Gastrocnemius medialis (tissue), 4 donors: ENCODE measurements at regions not wholly inside any gene's neighbourhood (a gene's known extent, or its start where the extent isn't known, plus 50 kb on each side); places are given as distances from the start of the nearest gene placed in this dataset.

Experiments
- ATAC-seq, 2 donors: fragments of 150-250 bp; one replicate each; pipeline ENCODE4 v1.9.1; 2016
- DNase-seq, 2 donors: peaks; one replicate each; pipeline ENCODE4 v3.0.0-alpha.2; 2019
- H3K27ac ChIP-seq, 4 donors: fragments of 200-600 bp; sonication (generic); 1 replicate in 1 of 4; 2 replicates in 3 of 4; pipeline ENCODE4 v1.5.1; 2016 to 2018; ENCODE audit warnings: mild to moderate bottlenecking in 2 of 4, moderate library complexity in 1 of 4
- H3K27me3 ChIP-seq, 3 donors: fragments of 200-600 bp; sonication (generic) in 2 of 3; 1 replicate in 1 of 3; 2 replicates in 2 of 3; pipeline versions ENCODE4 v1.5.1 to v1.6.0; 2016 to 2019; ENCODE audit warnings: mild to moderate bottlenecking in 1 of 3, moderate library complexity in 1 of 3
- H3K36me3 ChIP-seq, 2 donors: fragments of 200-600 bp; sonication (generic) in 1 of 2; one replicate each; pipeline ENCODE4 v1.5.1; 2017 to 2018
- H3K4me1 ChIP-seq, 2 donors: fragments of 200-600 bp; sonication (generic) in 1 of 2; one replicate each; pipeline ENCODE4 v1.5.1; 2016 to 2017; ENCODE audit warnings: mild to moderate bottlenecking in 2 of 2
- H3K4me3 ChIP-seq, 4 donors: fragments of 200-600 bp; sonication (generic) in 3 of 4; 1 replicate in 1 of 4; 2 replicates in 3 of 4; pipeline ENCODE4 v1.5.1; 2016 to 2019; ENCODE audit warnings: mild to moderate bottlenecking in 2 of 4
- H3K9me3 ChIP-seq, 3 donors: fragments of 200-600 bp; sonication (generic) in 2 of 3; 1 replicate in 1 of 3; 2 replicates in 2 of 3; pipeline ENCODE4 v1.5.1; 2016 to 2019
- CTCF ChIP-seq, 5 experiments: fragments of 450-650 bp in 3 of 5; fragments of 200-600 bp in 2 of 5; sonication (generic) in 2 of 5; IDR thresholded peaks in 4 of 5; conservative IDR thresholded peaks in 1 of 5; 1 replicate in 4 of 5; 2 replicates in 1 of 5; pipeline ENCODE4 v1.5.1; 2016 to 2019; ENCODE audit warnings: antibody characterized with exemption in 5 of 5, mild to moderate bottlenecking in 3 of 5, moderate library complexity in 3 of 5
- POLR2A ChIP-seq, 2 donors: fragments of 450-650 bp; IDR thresholded peaks; one replicate each; pipeline ENCODE4 v1.6.1; 2017; ENCODE audit warnings: antibody characterized with exemption in 2 of 2, mild to moderate bottlenecking in 2 of 2, moderate library complexity in 2 of 2
- in situ Hi-C, 4 donors: fragments of 200-750 bp; cut with MboI; loops; one replicate each; pipeline versions ENCODE4 v1.15.0 to v1.8.0; 2017; ENCODE audit warnings: low sequenced_read_pairs in 4 of 4
- intact Hi-C: fragments of 100-400 bp; cut with DNase I; formaldehyde crosslinking; loops from one replicate; pipeline ENCODE4 v1.15.1; 2023; ENCODE audit warnings: low total_unique reads

GRCh38 chr1:38331496-38332210 lies 285.1 kb upstream of the POU3F1 start:
- no peak overlapping the region for H3K27ac ChIP-seq
- H3K36me3 ChIP-seq, result no peaks in the 10 kb centered on the region
- no peaks in the 10 kb centered on the region for H3K9me3 ChIP-seq
- no peaks in the 10 kb centered on the region for H3K4me1 ChIP-seq
- peaks cover 6 to 10% (median 10%) of the 10 kb centered on the region in 3 donors for H3K27me3 ChIP-seq
- DNase-seq, result no peak
- TF ChIP-seq POLR2A (IDR thresholded peaks at IDR 0.05), result no peak
- no peak for ATAC-seq
- intact Hi-C loops (no loop called here), in situ Hi-C loops (no loop called here)
- no peak overlapping the region for H3K4me3 ChIP-seq

GRCh38 chr1:38330799-38331198 lies 284.2 kb upstream of the POU3F1 start:
- TF ChIP-seq CTCF (IDR thresholded peaks at IDR 0.05 in 4 of 5, conservative IDR thresholded peaks at IDR 0.05 in 1 of 5), result no peak
- TF ChIP-seq POLR2A (IDR thresholded peaks at IDR 0.05), result no peak
- intact Hi-C loops (no loop called here), in situ Hi-C loops (no loop called here)
- Histone ChIP-seq H3K4me1 (no peaks in the 10 kb centered on the region), H3K9me3 (no peaks in the 10 kb centered on the region), H3K27me3 (peaks cover 6 to 10% (median 8%) of the 10 kb centered on the region in 3 donors), H3K36me3 (no peaks in the 10 kb centered on the region), H3K27ac (no peak overlapping the region), H3K4me3 (no peak overlapping the region)
- ATAC-seq, result no peak
- DNase-seq, result no peak

- ATAC-seq, result no peak
- in situ Hi-C loops, result no loop called here
- Histone ChIP-seq H3K36me3 (no peaks in the 10 kb centered on the region), H3K27me3 (peaks cover 0 to 10% (median 3%) of the 10 kb centered on the region in 3 donors), H3K27ac (no peak overlapping the region), H3K4me1 (no peaks in the 10 kb centered on the region), H3K4me3 (no peak overlapping the region), H3K9me3 (no peaks in the 10 kb centered on the region)
- no peak for DNase-seq
- TF ChIP-seq CTCF (IDR thresholded peaks at IDR 0.05 in 4 of 5, conservative IDR thresholded peaks at IDR 0.05 in 1 of 5), result no peak
- no peak for TF ChIP-seq POLR2A (IDR thresholded peaks at IDR 0.05)
- intact Hi-C loops, result no loop called here
Observed at GRCh38 chr1:38329644-38330043, 283.1 kb upstream of the POU3F1 start.

DNA sequence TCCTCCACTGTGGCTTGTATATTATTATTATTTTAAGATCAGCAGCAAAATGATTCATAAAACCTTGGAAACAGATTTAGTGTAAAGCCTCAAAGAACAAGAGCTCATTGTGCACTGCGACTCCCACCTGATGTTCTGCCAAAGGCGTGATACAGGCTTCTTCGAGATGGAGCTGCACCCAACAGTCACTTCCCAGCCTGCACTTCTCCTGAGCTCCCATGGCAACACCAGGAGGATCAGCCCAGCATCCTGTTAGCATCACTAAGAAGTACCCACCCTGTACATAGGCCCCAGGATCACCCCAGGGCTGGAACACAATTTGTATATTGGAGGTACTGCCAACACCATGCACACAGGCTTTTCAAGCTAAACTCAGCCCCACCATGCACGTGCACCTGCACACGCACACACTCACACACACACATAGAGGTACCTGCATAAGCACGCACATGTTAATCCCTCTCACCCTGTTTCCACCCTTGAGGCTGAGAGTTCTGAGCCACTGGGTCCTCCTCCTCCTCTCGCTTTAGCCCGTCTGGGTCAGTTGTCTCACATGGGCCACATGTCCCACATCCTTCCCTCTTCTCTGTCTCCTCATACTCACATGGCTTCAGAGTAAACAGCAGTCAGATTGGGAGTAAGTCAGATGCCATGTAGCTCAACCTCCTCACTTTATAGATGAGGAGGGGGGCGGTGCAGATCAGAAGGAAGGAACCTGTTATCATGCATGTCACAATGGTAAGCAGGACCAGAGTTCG lies 281.9 kb upstream of the POU3F1 start:
- Histone ChIP-seq H3K36me3 (no peaks in the 10 kb centered on the region), H3K4me3 (no peak overlapping the region), H3K9me3 (no peaks in the 10 kb centered on the region), H3K4me1 (no peaks in the 10 kb centered on the region), H3K27ac (no peak overlapping the region), H3K27me3 (peaks cover 0 to 3% (median 3%) of the 10 kb centered on the region in 3 donors)
- DNase-seq, result no peak
- intact Hi-C loops, result no loop called here
- ATAC-seq, result no peak
- in situ Hi-C loops, result no loop called here
- no peak for TF ChIP-seq POLR2A (IDR thresholded peaks at IDR 0.05)
- no peak for TF ChIP-seq CTCF (IDR thresholded peaks at IDR 0.05 in 4 of 5, conservative IDR thresholded peaks at IDR 0.05 in 1 of 5)

DNA sequence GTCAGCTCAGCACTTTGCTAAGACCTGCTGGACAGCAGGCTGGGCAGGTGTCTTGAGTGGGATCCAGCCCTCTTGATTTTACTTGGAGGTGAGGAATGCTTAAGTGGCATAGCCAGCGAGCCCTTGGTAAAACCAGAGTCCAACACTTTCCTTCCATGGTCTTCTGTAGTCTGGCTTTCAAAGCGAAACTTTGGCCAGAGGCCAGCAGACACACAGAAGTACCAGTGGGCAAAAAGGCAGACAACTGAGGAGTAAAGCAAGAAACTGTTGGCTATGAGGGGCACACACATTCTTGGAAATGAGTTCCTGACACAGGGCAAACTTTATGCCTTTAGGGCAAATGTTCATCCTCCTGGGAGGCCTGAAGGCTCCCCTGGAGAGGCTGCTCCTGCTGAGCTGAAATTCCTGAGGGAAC lies 281.0 kb upstream of the POU3F1 start:
- in situ Hi-C loops (no loop called here), intact Hi-C loops (no loop called here)
- no peaks in the 10 kb centered on the region for H3K4me1 ChIP-seq
- H3K4me3 ChIP-seq, result no peak overlapping the region
- H3K9me3 ChIP-seq, result no peaks in the 10 kb centered on the region
- no peaks in the 10 kb centered on the region for H3K27me3 ChIP-seq
- H3K36me3 ChIP-seq, result no peaks in the 10 kb centered on the region
- DNase-seq (no peak), ATAC-seq (no peak)
- H3K27ac ChIP-seq, result no peak overlapping the region
- no peak for TF ChIP-seq CTCF (IDR thresholded peaks at IDR 0.05 in 4 of 5, conservative IDR thresholded peaks at IDR 0.05 in 1 of 5)
